Neural cell (in vitro differentiated cells): ENCODE measurements at regions not wholly inside any gene's neighbourhood (a gene's known extent, or its start where the extent isn't known, plus 50 kb on each side); places are given as distances from the start of the nearest gene placed in this dataset.

Experiments used
- H2AFZ ChIP-seq: fragments of 200-600, 300-800 bp; sonication (generic), shearing (Covaris generic); 2 replicates; pipeline ENCODE4 v1.6.0; 2014; ENCODE audit warnings: low read depth, mild to moderate bottlenecking, antibody characterized with exemption, low read length, moderate library complexity
- H3F3A ChIP-seq: fragments of 200-600 bp; shearing (Covaris generic); 2 replicates; pipeline ENCODE4 v1.6.1; 2016; ENCODE audit warnings: mild to moderate bottlenecking, moderate library complexity, mixed read lengths, antibody characterized with exemption, low read length; ENCODE audit not compliant: insufficient read depth, poor library complexity, severe bottlenecking
- H3K27ac ChIP-seq: fragments of 200-600, 300-800 bp; sonication (generic), shearing (Covaris generic); 2 replicates; pipeline ENCODE4 v1.5.1; 2014; ENCODE audit warnings: mild to moderate bottlenecking, low read length, moderate library complexity
- H3K27me3 ChIP-seq: fragments of 300-800, 200-600 bp; sonication (generic), shearing (Covaris generic); 2 replicates; pipeline ENCODE4 v1.6.0; 2014; ENCODE audit warnings: mild to moderate bottlenecking, low read depth, low read length, moderate library complexity; ENCODE audit not compliant: insufficient read depth
- H3K36me3 ChIP-seq: fragments of 300-800, 200-600 bp; sonication (generic), shearing (Covaris generic); 2 replicates; pipeline ENCODE4 v1.5.1; 2014; ENCODE audit warnings: mild to moderate bottlenecking, antibody characterized with exemption, low read length, moderate library complexity; ENCODE audit not compliant: insufficient read depth
- H3K4me2 ChIP-seq: fragments of 300-800, 200-600 bp; sonication (generic), shearing (Covaris generic); 2 replicates; pipeline ENCODE4 v1.6.0; 2014; ENCODE audit warnings: mild to moderate bottlenecking, low read length
- H3K4me3 ChIP-seq: fragments of 300-800, 200-600 bp; sonication (generic), shearing (Covaris generic); 2 replicates; pipeline ENCODE4 v1.5.1; 2014; ENCODE audit warnings: mild to moderate bottlenecking, low read length, moderate library complexity
- H3K79me2 ChIP-seq: fragments of 200-600 bp; shearing (Covaris generic); replicated peaks from 2 replicates; pipeline ENCODE4 v1.6.0; 2014; ENCODE audit warnings: mild to moderate bottlenecking, low read length, moderate library complexity; ENCODE audit not compliant: insufficient read depth
- H3K9ac ChIP-seq: fragments of 300-800, 200-600 bp; sonication (generic), shearing (Covaris generic); 2 replicates; pipeline ENCODE4 v1.6.1; 2016; ENCODE audit warnings: mild to moderate bottlenecking, low read length, mixed read lengths
- H3K9me2 ChIP-seq: fragments of 200-600 bp; shearing (Covaris generic); 2 replicates; pipeline ENCODE4 v1.6.1; 2016; ENCODE audit warnings: mild to moderate bottlenecking, low read length, mixed read lengths; ENCODE audit not compliant: insufficient read depth
- H3K9me3 ChIP-seq: fragments of 200-600, 300-800 bp; sonication (generic), shearing (Covaris generic); 2 replicates; pipeline ENCODE4 v1.6.1; 2016; ENCODE audit warnings: mild to moderate bottlenecking, mixed run types, low read length, moderate library complexity, mixed read lengths
- H4K20me1 ChIP-seq: fragments of 200-600 bp; shearing (Covaris generic); 2 replicates; pipeline ENCODE4 v1.6.1; 2016; ENCODE audit warnings: mild to moderate bottlenecking, mixed run types; ENCODE audit not compliant: insufficient read depth
- EP300 ChIP-seq: fragments of 450-650 bp; conservative IDR thresholded peaks from 2 replicates; pipeline ENCODE4 v1.6.1; 2014; ENCODE audit warnings: antibody characterized with exemption, mild to moderate bottlenecking, moderate library complexity; ENCODE audit not compliant: poor library complexity, severe bottlenecking
- EZH2 ChIP-seq: fragments of 200-600, 300-800 bp; shearing (Covaris generic), sonication (generic); IDR thresholded peaks from 2 replicates; pipeline ENCODE4 v1.6.1; 2014; ENCODE audit warnings: antibody characterized with exemption, low read length, borderline replicate concordance, mild to moderate bottlenecking; ENCODE audit not compliant: insufficient read depth, poor library complexity, severe bottlenecking
- MXI1 ChIP-seq: fragments of 450-650 bp; conservative IDR thresholded peaks from 2 replicates; pipeline ENCODE4 v1.6.1; 2014; ENCODE audit warnings: antibody characterized with exemption, mild to moderate bottlenecking; ENCODE audit not compliant: poor library complexity, severe bottlenecking
- POLR2AphosphoS5 ChIP-seq: IDR thresholded peaks from 2 replicates; pipeline ENCODE4 v1.6.1; 2012
- RAD21 ChIP-seq: fragments of 450-650 bp; conservative IDR thresholded peaks from 2 replicates; pipeline ENCODE4 v1.6.1; 2014; ENCODE audit warnings: antibody characterized with exemption, mild to moderate bottlenecking, moderate library complexity
- SMC3 ChIP-seq: fragments of 450-650 bp; conservative IDR thresholded peaks from 2 replicates; pipeline ENCODE4 v1.6.1; 2014; ENCODE audit warnings: antibody characterized with exemption, mild to moderate bottlenecking, moderate library complexity; ENCODE audit not compliant: poor library complexity
- TAF1 ChIP-seq: IDR thresholded peaks from 2 replicates; pipeline ENCODE4 v1.6.1; 2012; ENCODE audit warnings: low read depth
- TF ChIP-seq, protein P1 (sequence below): IDR thresholded peaks from 2 replicates; pipeline ENCODE4 v1.6.1; 2012; ENCODE audit warnings: borderline replicate concordance
- TF ChIP-seq, protein P2 (sequence below): fragments of 450-650 bp; IDR thresholded peaks from 2 replicates; pipeline ENCODE4 v1.5.1; 2014; ENCODE audit warnings: antibody characterized with exemption, mild to moderate bottlenecking, moderate library complexity; ENCODE audit not compliant: poor library complexity, severe bottlenecking

DNA sequence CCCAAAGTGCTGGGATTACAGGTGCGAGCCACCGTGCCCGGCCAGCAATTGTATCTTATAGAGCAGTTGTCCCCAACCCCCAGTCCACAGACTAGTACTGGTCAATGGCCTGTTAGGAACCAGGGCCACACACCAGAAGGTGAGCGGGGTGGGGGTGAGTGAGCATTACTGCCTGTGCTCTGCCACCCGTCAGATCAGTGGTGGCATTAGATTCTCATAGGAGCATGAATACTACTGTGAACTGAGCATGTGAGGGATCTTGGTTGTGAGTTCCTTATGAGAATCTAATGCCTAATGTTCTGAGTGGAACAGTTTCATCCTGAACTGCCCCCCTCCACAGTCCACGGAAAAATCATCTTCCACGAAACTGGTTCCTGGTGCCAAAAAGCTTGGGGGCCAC is 328.0 kb upstream of the BOD1L1 start:
- no peak overlapping the region for H3K9ac ChIP-seq
- no peaks in the 10 kb centered on the region for H3K36me3 ChIP-seq
- H3K9me2 ChIP-seq, result no peaks in the 10 kb centered on the region
- TF ChIP-seq EZH2, result no peak
- TF ChIP-seq, protein P1, sequence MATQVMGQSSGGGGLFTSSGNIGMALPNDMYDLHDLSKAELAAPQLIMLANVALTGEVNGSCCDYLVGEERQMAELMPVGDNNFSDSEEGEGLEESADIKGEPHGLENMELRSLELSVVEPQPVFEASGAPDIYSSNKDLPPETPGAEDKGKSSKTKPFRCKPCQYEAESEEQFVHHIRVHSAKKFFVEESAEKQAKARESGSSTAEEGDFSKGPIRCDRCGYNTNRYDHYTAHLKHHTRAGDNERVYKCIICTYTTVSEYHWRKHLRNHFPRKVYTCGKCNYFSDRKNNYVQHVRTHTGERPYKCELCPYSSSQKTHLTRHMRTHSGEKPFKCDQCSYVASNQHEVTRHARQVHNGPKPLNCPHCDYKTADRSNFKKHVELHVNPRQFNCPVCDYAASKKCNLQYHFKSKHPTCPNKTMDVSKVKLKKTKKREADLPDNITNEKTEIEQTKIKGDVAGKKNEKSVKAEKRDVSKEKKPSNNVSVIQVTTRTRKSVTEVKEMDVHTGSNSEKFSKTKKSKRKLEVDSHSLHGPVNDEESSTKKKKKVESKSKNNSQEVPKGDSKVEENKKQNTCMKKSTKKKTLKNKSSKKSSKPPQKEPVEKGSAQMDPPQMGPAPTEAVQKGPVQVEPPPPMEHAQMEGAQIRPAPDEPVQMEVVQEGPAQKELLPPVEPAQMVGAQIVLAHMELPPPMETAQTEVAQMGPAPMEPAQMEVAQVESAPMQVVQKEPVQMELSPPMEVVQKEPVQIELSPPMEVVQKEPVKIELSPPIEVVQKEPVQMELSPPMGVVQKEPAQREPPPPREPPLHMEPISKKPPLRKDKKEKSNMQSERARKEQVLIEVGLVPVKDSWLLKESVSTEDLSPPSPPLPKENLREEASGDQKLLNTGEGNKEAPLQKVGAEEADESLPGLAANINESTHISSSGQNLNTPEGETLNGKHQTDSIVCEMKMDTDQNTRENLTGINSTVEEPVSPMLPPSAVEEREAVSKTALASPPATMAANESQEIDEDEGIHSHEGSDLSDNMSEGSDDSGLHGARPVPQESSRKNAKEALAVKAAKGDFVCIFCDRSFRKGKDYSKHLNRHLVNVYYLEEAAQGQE, result no peak
- no peak for TF ChIP-seq SMC3
- TF ChIP-seq RAD21, result no peak
- no peak for TF ChIP-seq MXI1
- TF ChIP-seq TAF1, result no peak
- no peak for TF ChIP-seq POLR2AphosphoS5
- TF ChIP-seq, protein P2, sequence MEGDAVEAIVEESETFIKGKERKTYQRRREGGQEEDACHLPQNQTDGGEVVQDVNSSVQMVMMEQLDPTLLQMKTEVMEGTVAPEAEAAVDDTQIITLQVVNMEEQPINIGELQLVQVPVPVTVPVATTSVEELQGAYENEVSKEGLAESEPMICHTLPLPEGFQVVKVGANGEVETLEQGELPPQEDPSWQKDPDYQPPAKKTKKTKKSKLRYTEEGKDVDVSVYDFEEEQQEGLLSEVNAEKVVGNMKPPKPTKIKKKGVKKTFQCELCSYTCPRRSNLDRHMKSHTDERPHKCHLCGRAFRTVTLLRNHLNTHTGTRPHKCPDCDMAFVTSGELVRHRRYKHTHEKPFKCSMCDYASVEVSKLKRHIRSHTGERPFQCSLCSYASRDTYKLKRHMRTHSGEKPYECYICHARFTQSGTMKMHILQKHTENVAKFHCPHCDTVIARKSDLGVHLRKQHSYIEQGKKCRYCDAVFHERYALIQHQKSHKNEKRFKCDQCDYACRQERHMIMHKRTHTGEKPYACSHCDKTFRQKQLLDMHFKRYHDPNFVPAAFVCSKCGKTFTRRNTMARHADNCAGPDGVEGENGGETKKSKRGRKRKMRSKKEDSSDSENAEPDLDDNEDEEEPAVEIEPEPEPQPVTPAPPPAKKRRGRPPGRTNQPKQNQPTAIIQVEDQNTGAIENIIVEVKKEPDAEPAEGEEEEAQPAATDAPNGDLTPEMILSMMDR, result no peak
- no peak for TF ChIP-seq EP300
- no peaks in the 10 kb centered on the region for H3K79me2 ChIP-seq
- no peaks in the 10 kb centered on the region for H3K27me3 ChIP-seq
- no peaks in the 10 kb centered on the region for H3K9me3 ChIP-seq
- no peak overlapping the region for H3K27ac ChIP-seq
- H3F3A ChIP-seq, result no peaks in the 10 kb centered on the region
- no peaks in the 10 kb centered on the region for H4K20me1 ChIP-seq
- no peak overlapping the region for H3K4me2 ChIP-seq
- H2AFZ ChIP-seq, result no peak overlapping the region
- no peak overlapping the region for H3K4me3 ChIP-seq

- Histone ChIP-seq H3F3A (no peaks in the 10 kb centered on the region), H3K4me3 (no peak overlapping the region), H4K20me1 (no peaks in the 10 kb centered on the region), H3K9me3 (no peaks in the 10 kb centered on the region), H3K27me3 (no peaks in the 10 kb centered on the region), H3K4me2 (no peak overlapping the region), H3K9me2 (no peaks in the 10 kb centered on the region), H3K36me3 (no peaks in the 10 kb centered on the region), H3K9ac (no peak overlapping the region), H3K27ac (no peak overlapping the region), H3K79me2 (no peaks in the 10 kb centered on the region), H2AFZ (no peak overlapping the region)
- TF ChIP-seq SMC3, result no peak
- no peak for TF ChIP-seq TAF1
- no peak for TF ChIP-seq RAD21
- TF ChIP-seq EZH2, result no peak
- TF ChIP-seq MXI1, result no peak
- TF ChIP-seq POLR2AphosphoS5, result no peak
- TF ChIP-seq, protein P2, result no peak
- TF ChIP-seq, protein P1, result no peak
- TF ChIP-seq EP300, result no peak
Measured at GRCh38 chr4:13956947-13957346, 329.4 kb upstream of the BOD1L1 start.
